ENCODE measurements at regions not wholly inside any gene's neighbourhood (a gene's known extent, or its start where the extent isn't known, plus 50 kb on each side); places are given as distances from the start of the nearest gene placed in this dataset.

GRCh38 chr3:22474706-22475445 lies 723.9 kb upstream of the ZNF385D start (continued):
- TF ChIP-seq FOXJ3 (CRISPR knock-in tag; IDR thresholded peaks at IDR 0.05) (no peak), TAF1 (IDR thresholded peaks at IDR 0.05; ENCODE audit: borderline replicate concordance, low read depth, low read length) (no peak), POLR2AphosphoS5 (IDR thresholded peaks at IDR 0.05; ENCODE audit: low read depth, low read length) (peak; percentile 33; the same call in 1 of the 2 replicates), MEF2A (IDR thresholded peaks at IDR 0.05; ENCODE audit: borderline replicate concordance, low read depth) (peak; percentile 91), TCF12 (IDR thresholded peaks at IDR 0.05) (peak; percentile 80), PBX3 (IDR thresholded peaks at IDR 0.05) (peak; percentile 69), YY1 (IDR thresholded peaks at IDR 0.05; ENCODE audit: low read depth) (no peak), RCOR1 (IDR thresholded peaks at IDR 0.05; ENCODE audit: low read length) (no peak)
- TF ChIP-seq, protein P1, sequence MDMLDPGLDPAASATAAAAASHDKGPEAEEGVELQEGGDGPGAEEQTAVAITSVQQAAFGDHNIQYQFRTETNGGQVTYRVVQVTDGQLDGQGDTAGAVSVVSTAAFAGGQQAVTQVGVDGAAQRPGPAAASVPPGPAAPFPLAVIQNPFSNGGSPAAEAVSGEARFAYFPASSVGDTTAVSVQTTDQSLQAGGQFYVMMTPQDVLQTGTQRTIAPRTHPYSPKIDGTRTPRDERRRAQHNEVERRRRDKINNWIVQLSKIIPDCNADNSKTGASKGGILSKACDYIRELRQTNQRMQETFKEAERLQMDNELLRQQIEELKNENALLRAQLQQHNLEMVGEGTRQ (IDR thresholded peaks at IDR 0.05; ENCODE audit: borderline replicate concordance, low read depth, low read length), result no peak

- POLR2A ChIA-PET, result no interaction called here
- H3F3A ChIP-seq (replicated peaks; ENCODE audit: insufficient read depth), result peaks cover 9% of the 10 kb centered on the region
- CTCF ChIA-PET, result no interaction called here
- no peaks in the 10 kb centered on the region for H3K36me3 ChIP-seq (replicated peaks in 1 of 2; ENCODE audit: control insufficient read depth in 1 of 2, insufficient read depth in 2 of 2, low read length in 1 of 2)
- H4K20me1 ChIP-seq (ENCODE audit: insufficient read depth), result no peaks in the 10 kb centered on the region
- H3K27me3 ChIP-seq (ENCODE audit: insufficient read depth), result no peaks in the 10 kb centered on the region
- DNase-seq, result no peak
- TF ChIP-seq JUND (IDR thresholded peaks at IDR 0.05) (no peak), RXRA (IDR thresholded peaks at IDR 0.05; ENCODE audit: borderline replicate concordance, low read depth) (no peak), FOSL2 (IDR thresholded peaks at IDR 0.05; ENCODE audit: borderline replicate concordance, low read depth) (no peak), YY1 (IDR thresholded peaks at IDR 0.05; ENCODE audit: low read depth) (no peak), POLR2AphosphoS5 (IDR thresholded peaks at IDR 0.05; ENCODE audit: low read depth, low read length) (no peak), USF1 (IDR thresholded peaks at IDR 0.05; ENCODE audit: borderline replicate concordance, low read depth) (no peak), EZH2phosphoT487 (IDR thresholded peaks at IDR 0.05; ENCODE audit: borderline replicate concordance, low read depth) (no peak), SMC3 (IDR thresholded peaks at IDR 0.05; ENCODE audit: low read depth, low read length) (no peak), TAF1 (IDR thresholded peaks at IDR 0.05; ENCODE audit: borderline replicate concordance, low read depth, low read length) (no peak), SIN3A (IDR thresholded peaks at IDR 0.05; ENCODE audit: borderline replicate concordance, low read depth, low read length) (no peak), TCF12 (IDR thresholded peaks at IDR 0.05) (no peak), GATA2 (CRISPR knock-in tag; IDR thresholded peaks at IDR 0.05) (no peak)
- TF ChIP-seq, protein P2, sequence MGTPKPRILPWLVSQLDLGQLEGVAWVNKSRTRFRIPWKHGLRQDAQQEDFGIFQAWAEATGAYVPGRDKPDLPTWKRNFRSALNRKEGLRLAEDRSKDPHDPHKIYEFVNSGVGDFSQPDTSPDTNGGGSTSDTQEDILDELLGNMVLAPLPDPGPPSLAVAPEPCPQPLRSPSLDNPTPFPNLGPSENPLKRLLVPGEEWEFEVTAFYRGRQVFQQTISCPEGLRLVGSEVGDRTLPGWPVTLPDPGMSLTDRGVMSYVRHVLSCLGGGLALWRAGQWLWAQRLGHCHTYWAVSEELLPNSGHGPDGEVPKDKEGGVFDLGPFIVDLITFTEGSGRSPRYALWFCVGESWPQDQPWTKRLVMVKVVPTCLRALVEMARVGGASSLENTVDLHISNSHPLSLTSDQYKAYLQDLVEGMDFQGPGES (IDR thresholded peaks at IDR 0.05; ENCODE audit: low read depth, low read length), result no peak
- TF ChIP-seq, protein P3, sequence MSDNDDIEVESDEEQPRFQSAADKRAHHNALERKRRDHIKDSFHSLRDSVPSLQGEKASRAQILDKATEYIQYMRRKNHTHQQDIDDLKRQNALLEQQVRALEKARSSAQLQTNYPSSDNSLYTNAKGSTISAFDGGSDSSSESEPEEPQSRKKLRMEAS (IDR thresholded peaks at IDR 0.05; ENCODE audit: low read depth), result no peak
- TF ChIP-seq, protein P4, sequence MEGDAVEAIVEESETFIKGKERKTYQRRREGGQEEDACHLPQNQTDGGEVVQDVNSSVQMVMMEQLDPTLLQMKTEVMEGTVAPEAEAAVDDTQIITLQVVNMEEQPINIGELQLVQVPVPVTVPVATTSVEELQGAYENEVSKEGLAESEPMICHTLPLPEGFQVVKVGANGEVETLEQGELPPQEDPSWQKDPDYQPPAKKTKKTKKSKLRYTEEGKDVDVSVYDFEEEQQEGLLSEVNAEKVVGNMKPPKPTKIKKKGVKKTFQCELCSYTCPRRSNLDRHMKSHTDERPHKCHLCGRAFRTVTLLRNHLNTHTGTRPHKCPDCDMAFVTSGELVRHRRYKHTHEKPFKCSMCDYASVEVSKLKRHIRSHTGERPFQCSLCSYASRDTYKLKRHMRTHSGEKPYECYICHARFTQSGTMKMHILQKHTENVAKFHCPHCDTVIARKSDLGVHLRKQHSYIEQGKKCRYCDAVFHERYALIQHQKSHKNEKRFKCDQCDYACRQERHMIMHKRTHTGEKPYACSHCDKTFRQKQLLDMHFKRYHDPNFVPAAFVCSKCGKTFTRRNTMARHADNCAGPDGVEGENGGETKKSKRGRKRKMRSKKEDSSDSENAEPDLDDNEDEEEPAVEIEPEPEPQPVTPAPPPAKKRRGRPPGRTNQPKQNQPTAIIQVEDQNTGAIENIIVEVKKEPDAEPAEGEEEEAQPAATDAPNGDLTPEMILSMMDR (IDR thresholded peaks at IDR 0.05), result no peak
- H3K9me3 ChIP-seq, result no peaks in the 10 kb centered on the region
- 69% methylated on average over 3 of the region's 3 CpGs for WGBS (ENCODE audit: low lambda C conversion rate)
- H3K27ac ChIP-seq (ENCODE audit: low read depth in 2 of 2, low read length in 1 of 2), result no peak overlapping the region
- H3K4me3 ChIP-seq (ENCODE audit: low read depth in 2 of 2, low read length in 1 of 2), result no peak overlapping the region
- H3K4me2 ChIP-seq, result no peak overlapping the region
- H3K9ac ChIP-seq, result no peak overlapping the region
- no peaks in the 10 kb centered on the region for H3K79me2 ChIP-seq (ENCODE audit: insufficient read depth)
- H3K9me2 ChIP-seq, result no peaks in the 10 kb centered on the region
- no peak overlapping the region for H2AFZ ChIP-seq (ENCODE audit: low read depth)
- H3K4me1 ChIP-seq (ENCODE audit: control insufficient read depth in 1 of 2, insufficient read depth in 2 of 2, low read depth in 1 of 2, low read length in 1 of 2), result peaks cover 0 to 3% of the 10 kb centered on the region in 2 experiments; a peak in 1 of 4 replicates
Measured at GRCh38 chr3:22475665-22476240, 724.7 kb upstream of the ZNF385D start.

All from SK-N-SH (cell line).